ENCODE measurements at regions not wholly inside any gene's neighbourhood (a gene's known extent, or its start where the extent isn't known, plus 50 kb on each side); places are given as distances from the start of the nearest gene placed in this dataset.

DNA sequence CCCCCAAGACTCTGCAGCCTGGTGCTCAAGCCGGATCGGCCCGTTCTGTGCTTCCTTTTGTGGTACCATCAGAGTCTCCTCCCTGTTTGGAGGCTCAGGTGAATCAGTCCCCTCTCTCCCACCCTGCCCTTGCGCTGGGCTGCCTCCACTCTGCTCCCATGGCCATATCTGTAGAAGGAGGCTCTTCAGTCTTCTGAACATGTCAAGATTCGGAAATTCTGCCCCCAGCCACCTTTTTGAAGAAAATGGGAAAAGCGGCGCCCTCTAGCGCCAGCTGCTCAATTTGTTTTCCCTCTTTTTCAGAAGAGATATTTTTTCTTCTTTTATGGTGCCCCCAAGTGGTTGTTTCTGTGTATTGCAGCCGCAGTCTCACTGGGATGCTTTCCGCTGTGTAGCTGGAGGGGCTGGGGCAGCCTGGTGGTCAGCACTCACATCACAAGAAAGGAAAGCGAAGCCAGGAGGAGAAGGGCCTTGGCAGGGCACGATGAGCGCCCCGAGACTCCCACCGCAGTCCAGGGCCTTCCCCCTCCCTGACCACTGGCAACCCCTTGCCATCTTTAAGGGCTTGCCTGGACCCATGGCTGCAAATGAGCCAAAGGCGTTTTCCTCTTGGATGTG, 58.4 kb upstream of the CACNA1E start:
- no peak overlapping the region for H3K27ac ChIP-seq
- TF ChIP-seq, protein P1, sequence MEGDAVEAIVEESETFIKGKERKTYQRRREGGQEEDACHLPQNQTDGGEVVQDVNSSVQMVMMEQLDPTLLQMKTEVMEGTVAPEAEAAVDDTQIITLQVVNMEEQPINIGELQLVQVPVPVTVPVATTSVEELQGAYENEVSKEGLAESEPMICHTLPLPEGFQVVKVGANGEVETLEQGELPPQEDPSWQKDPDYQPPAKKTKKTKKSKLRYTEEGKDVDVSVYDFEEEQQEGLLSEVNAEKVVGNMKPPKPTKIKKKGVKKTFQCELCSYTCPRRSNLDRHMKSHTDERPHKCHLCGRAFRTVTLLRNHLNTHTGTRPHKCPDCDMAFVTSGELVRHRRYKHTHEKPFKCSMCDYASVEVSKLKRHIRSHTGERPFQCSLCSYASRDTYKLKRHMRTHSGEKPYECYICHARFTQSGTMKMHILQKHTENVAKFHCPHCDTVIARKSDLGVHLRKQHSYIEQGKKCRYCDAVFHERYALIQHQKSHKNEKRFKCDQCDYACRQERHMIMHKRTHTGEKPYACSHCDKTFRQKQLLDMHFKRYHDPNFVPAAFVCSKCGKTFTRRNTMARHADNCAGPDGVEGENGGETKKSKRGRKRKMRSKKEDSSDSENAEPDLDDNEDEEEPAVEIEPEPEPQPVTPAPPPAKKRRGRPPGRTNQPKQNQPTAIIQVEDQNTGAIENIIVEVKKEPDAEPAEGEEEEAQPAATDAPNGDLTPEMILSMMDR (conservative IDR thresholded peaks at IDR 0.05; ENCODE audit: low read depth): peak; percentile 96
- CTCF ChIA-PET: interaction anchor here (0.6 to 1.9 kb wide), 24 partner anchors 9 to 572 kb away, joined by 3 to 64 read pairs (median 4); no protein-coding TSS in a partner anchor
- POLR2A ChIA-PET (ENCODE audit: low non-redundant PET): no interaction called here
- DNase-seq (ENCODE audit: low spot score): peak; percentile 65

DNA sequence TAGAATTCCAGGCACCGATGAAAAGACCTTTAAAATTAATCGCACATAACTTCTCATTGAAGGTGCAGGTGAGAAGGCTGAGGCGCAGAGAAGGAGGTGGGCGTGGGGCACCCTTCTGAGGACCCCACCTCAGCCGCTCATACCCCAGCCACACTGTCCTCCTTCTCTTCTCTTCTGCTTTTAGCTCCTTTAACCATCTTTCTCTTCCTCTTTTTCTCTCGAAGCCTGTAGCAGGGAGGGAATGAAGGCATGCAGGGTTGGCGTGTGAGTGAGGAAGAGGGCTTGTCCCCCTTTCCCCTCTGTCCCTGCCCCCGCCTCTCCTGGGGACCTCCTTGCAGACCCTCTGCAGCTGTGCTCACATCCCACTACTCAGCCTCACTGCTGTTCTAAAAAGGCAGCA, 57.8 kb upstream of the CACNA1E start:
- TF ChIP-seq, protein P1 (conservative IDR thresholded peaks at IDR 0.05; ENCODE audit: low read depth): no peak
- no peak for DNase-seq (ENCODE audit: low spot score)
- H3K27ac ChIP-seq: no peak overlapping the region
- CTCF ChIA-PET: interaction anchor here (0.6 to 1.9 kb wide), 12 partner anchors 8 to 245 kb away, joined by 3 to 64 read pairs (median 4); no protein-coding TSS in a partner anchor
- POLR2A ChIA-PET (ENCODE audit: low non-redundant PET): no interaction called here

DNA sequence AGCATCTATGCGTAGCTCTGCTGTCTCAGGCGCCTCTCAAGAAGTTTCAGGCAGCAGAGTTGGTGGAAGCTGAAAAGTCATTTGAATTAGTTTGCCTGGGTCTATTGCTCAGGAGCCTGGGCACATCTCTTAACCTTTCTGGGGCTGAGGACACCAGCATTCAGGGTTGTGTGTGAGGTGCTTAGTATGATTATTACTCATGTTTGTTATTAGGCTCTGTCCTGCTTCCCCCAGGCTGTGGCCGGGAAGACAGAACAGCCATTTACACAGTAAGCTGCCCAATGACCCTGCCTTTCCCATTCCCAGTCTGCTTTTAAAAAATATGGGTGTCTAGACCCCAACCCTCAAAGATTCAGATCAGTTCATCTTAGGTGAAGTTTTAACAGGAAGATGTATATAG, 53.9 kb upstream of the CACNA1E start:
- TF ChIP-seq, protein P1 (conservative IDR thresholded peaks at IDR 0.05; ENCODE audit: low read depth): no peak
- ChIA-PET CTCF (interaction anchor here (0.5 to 0.6 kb wide), 2 partner anchors 348 to 508 kb away, joined by 3 to 5 read pairs; no protein-coding TSS in a partner anchor), POLR2A (ENCODE audit: low non-redundant PET) (no interaction called here)
- H3K27ac ChIP-seq: no peak overlapping the region
- DNase-seq (ENCODE audit: low spot score): no peak

DNA sequence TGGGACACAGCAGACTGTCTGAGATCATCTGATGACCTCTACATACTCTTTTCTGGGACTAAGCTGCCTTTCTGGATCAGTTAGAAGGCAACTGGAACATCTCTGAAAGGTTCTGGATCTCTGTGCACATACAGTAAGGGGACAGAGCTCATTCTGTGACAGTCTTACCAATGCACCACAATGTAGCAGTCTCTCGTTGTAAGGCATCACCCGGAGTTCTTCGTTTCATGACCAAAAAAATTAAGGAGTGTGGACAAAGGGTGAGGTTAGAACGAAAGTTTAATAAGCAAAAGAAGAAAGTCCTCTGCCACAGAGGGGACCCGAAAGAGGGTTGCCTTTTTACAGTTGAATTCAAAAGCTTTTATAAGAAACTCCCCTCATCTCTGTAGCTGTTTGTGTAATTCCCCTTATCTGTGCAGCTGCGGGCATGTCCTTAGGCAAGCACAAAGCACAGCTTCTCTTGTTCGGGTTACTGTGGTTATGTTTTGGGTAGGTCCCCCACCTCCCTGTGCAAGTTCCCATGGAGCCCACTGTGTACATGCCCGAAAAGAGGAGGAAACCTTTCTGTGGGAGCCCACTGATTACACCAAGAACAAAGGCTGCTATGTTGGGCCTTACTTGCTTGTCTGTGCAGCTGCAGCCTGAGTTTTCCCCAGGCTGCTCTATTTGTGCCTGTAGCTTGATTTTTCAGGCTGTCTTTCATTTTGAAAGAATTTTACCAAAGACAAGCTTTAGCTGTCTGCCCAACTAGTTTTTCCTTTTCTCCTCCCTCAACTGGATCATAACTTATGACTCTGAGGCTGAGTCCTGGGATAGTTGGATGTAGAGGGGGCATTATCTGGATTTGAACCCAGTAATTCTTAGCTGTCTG, 53.1 kb upstream of the CACNA1E start:
- TF ChIP-seq, protein P1 (conservative IDR thresholded peaks at IDR 0.05; ENCODE audit: low read depth): no peak
- ChIA-PET CTCF (interaction anchor here (0.5 to 0.9 kb wide), 2 partner anchors 240 to 507 kb away, joined by 3 to 5 read pairs; no protein-coding TSS in a partner anchor), POLR2A (ENCODE audit: low non-redundant PET) (no interaction called here)
- no peak overlapping the region for H3K27ac ChIP-seq
- DNase-seq (ENCODE audit: low spot score): no peak
